Ovary (tissue), 7 donors: ENCODE measurements at regions not wholly inside any gene's neighbourhood (a gene's known extent, or its start where the extent isn't known, plus 50 kb on each side); places are given as distances from the start of the nearest gene placed in this dataset.

Source experiments
- DNase-seq, 5 donors: peaks; one replicate each; pipeline ENCODE4 v3.0.0-alpha.2; 2019 to 2020
- H3K27ac ChIP-seq, 2 donors: fragments of 200-600 bp; one replicate each; pipeline versions ENCODE4 v1.5.1 to v1.8.0; 2019 to 2022
- H3K27me3 ChIP-seq: fragments of 200-600 bp; one replicate; pipeline ENCODE4 v1.8.0; 2022
- H3K36me3 ChIP-seq: fragments of 200-600 bp; sonication (generic); one replicate; pipeline ENCODE4 v1.5.1; 2019
- H3K4me1 ChIP-seq: one replicate; pipeline ENCODE4 v1.8.1; 2013; ENCODE audit warnings: mild to moderate bottlenecking, moderate library complexity; ENCODE audit not compliant: insufficient read depth
- H3K4me3 ChIP-seq: fragments of 200-600 bp; sonication (generic); one replicate; pipeline ENCODE4 v1.5.1; 2017
- H3K9me3 ChIP-seq, 2 donors: fragments of 200-600 bp in 1 of 2; sonication (generic) in 1 of 2; one replicate each; pipeline versions ENCODE4 v1.5.1 to v1.8.1; 2013 to 2019; ENCODE audit warnings: mild to moderate bottlenecking in 1 of 2, moderate library complexity in 1 of 2
- CTCF ChIP-seq, 3 donors: fragments of 450-650 bp in 2 of 3; fragments of 200-600 bp in 1 of 3; IDR thresholded peaks; one replicate each; pipeline versions ENCODE4 v1.5.1 to v1.8.0; 2016 to 2022; ENCODE audit warnings: antibody characterized with exemption in 3 of 3, mild to moderate bottlenecking in 1 of 3
- EP300 ChIP-seq: sonication (generic); formaldehyde crosslinking; IDR thresholded peaks from one replicate; pipeline ENCODE4 v1.6.1; 2017; ENCODE audit warnings: antibody characterized with exemption
- POLR2A ChIP-seq: fragments of 450-650 bp; IDR thresholded peaks from one replicate; pipeline ENCODE4 v1.6.1; 2017; ENCODE audit warnings: antibody characterized with exemption, mild to moderate bottlenecking, moderate library complexity
- WGBS, 3 donors: extraction: QIAGEN DNeasy Blood & Tissue Kit in 1 of 3; methylation state at CpG; one replicate each; pipeline versions ENCODE4 v1.1.5 to v1.1.7; 2013 to 2017; 5-methylcytosine and 5-hydroxymethylcytosine counted together
- intact Hi-C, 4 donors: fragments of 100-400 bp; cut with DNase I; formaldehyde crosslinking; loops; one replicate each; pipeline versions ENCODE4 v1.11.0 to v1.15.1; 2022 to 2023
- donor health status: DM: no; HTN: no; CAD: no; lungs with moderate emphysema.
- donor health status: DM: no; HTN: no; CAD: no.
- donor health status: Bipolar disorder and iron deficiency.
- donor health status: DM: no; HTN: no; CAD: no.
- donor health status: DM: yes; HTN: yes; CAD: no.

DNA sequence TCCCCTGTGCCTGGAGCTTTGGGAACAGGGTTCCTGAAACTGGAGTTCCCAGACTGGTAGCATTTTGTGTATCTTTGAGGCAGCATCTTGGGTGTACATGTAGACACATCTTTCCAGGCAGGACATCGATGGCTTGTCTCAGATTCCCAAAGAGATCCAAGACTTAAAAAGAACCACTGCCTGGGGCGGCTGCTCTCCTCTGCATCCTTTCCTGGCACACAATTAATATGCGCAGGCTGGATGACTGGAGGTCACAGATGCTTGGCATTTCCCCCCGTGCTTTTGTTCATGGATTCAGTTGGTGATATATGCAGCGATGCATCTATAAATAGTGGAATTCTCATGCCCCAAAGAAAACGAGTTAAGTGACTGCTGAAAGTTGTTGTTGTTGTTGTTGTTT, 80.5 kb downstream of the CLDN34 start:
- no peak for DNase-seq
- H3K36me3 ChIP-seq = no peaks in the 10 kb centered on the region
- no peak overlapping the region for H3K27ac ChIP-seq
- H3K4me1 ChIP-seq = peaks cover 8% of the 10 kb centered on the region
- WGBS, 3 donors = 57 to 64% (median 62%) methylated on average over 6 of the region's 6 CpGs
- no peaks in the 10 kb centered on the region for H3K9me3 ChIP-seq
- intact Hi-C loops = no loop called here
- no peak overlapping the region for H3K4me3 ChIP-seq
- TF ChIP-seq POLR2A (no peak), CTCF (IDR thresholded peaks at IDR 0.05) (no peak), EP300 (no peak)
- H3K27me3 ChIP-seq = no peaks in the 10 kb centered on the region

GRCh38 chrX:10048076-10048475, 80.9 kb downstream of the CLDN34 start:
- Histone ChIP-seq H3K27me3 (no peaks in the 10 kb centered on the region), H3K4me1 (peaks cover 8% of the 10 kb centered on the region), H3K36me3 (no peaks in the 10 kb centered on the region), H3K4me3 (no peak overlapping the region), H3K9me3 (no peaks in the 10 kb centered on the region), H3K27ac (no peak overlapping the region)
- intact Hi-C loops = no loop called here
- 35 to 41% (median 40%) methylated on average over 10 of the region's 10 CpGs for WGBS, 3 donors
- DNase-seq = no peak
- TF ChIP-seq EP300 = no peak
- no peak for TF ChIP-seq POLR2A
- no peak for TF ChIP-seq CTCF (IDR thresholded peaks at IDR 0.05)

DNA sequence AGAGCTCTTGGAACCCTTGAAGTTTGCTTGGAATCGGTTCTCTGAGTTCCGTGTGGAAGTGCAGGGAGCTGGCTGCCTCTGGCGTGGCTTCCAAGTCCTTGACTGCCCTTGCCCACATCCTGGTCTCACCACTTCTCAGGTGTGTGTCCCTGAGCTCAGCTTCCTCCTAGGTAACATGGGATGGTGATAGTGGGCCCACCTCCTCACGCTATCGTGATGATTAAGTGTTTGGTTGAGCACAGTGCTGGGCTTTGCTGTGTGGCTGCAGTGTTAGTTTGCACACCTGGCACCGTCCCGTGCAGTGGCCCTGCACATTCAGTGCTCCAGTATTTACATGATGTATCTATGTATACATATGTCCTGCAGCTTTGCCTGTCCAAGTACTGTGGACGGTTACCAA, 81.5 kb downstream of the CLDN34 start:
- Histone ChIP-seq H3K4me1 (peaks cover 8% of the 10 kb centered on the region), H3K27me3 (no peaks in the 10 kb centered on the region), H3K4me3 (no peak overlapping the region), H3K27ac (no peak overlapping the region), H3K36me3 (no peaks in the 10 kb centered on the region), H3K9me3 (no peaks in the 10 kb centered on the region)
- no peak for DNase-seq
- 55 to 70% (median 63%) methylated on average over 8 of the region's 8 CpGs for WGBS, 3 donors
- intact Hi-C loops = no loop called here
- TF ChIP-seq POLR2A (no peak), EP300 (no peak), CTCF (IDR thresholded peaks at IDR 0.05) (no peak)

DNA sequence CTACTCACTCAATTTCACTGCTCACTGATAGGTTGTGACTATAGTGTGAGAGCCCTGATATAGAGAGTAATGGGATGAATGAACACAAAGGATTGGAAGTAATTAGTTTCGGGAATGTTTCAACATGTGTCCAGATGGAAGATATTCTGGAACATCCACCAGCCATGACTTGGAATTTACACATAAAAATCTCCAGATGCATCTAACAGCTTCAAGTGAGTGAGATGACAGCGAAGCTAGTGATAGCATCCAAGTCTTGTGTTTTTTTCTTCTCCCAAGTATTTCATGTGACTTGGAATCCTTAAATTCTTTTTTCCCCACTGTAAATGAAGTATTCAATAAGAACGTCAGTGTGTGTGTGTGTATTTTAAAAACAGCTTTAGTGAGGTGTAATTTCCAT, 82.1 kb downstream of the CLDN34 start:
- TF ChIP-seq CTCF (IDR thresholded peaks at IDR 0.05) (no peak), POLR2A (no peak), EP300 (no peak)
- Histone ChIP-seq H3K27me3 (no peaks in the 10 kb centered on the region), H3K4me1 (peaks cover 8% of the 10 kb centered on the region), H3K27ac (no peak overlapping the region), H3K36me3 (no peaks in the 10 kb centered on the region), H3K9me3 (no peaks in the 10 kb centered on the region), H3K4me3 (no peak overlapping the region)
- 62 to 67% (median 63%) methylated on average over 3 of the region's 3 CpGs for WGBS, 3 donors
- intact Hi-C loops = no loop called here
- no peak for DNase-seq

GRCh38 chrX:10050481-10050880, 83.3 kb downstream of the CLDN34 start:
- DNase-seq = no peak
- no peak for TF ChIP-seq POLR2A
- TF ChIP-seq CTCF (IDR thresholded peaks at IDR 0.05) = no peak
- TF ChIP-seq EP300 = no peak
- intact Hi-C loops = no loop called here
- no peaks in the 10 kb centered on the region for H3K27me3 ChIP-seq
- H3K27ac ChIP-seq = no peak overlapping the region
- no peak overlapping the region for H3K4me3 ChIP-seq
- peaks cover 6% of the 10 kb centered on the region for H3K4me1 ChIP-seq
- no peaks in the 10 kb centered on the region for H3K36me3 ChIP-seq
- 57 to 62% (median 60%) methylated on average over 5 of the region's 5 CpGs for WGBS, 3 donors
- H3K9me3 ChIP-seq = no peaks in the 10 kb centered on the region
